ENCODE measurements at regions not wholly inside any gene's neighbourhood (a gene's known extent, or its start where the extent isn't known, plus 50 kb on each side); places are given as distances from the start of the nearest gene placed in this dataset.

- TF ChIP-seq CTCF (IDR thresholded peaks at IDR 0.05; ENCODE audit: insufficient read depth, low read length) (no peak), REST (IDR thresholded peaks at IDR 0.05; ENCODE audit: insufficient replicate concordance, low read depth) (no peak), POLR2AphosphoS5 (IDR thresholded peaks at IDR 0.05; ENCODE audit: low read depth) (no peak)
Measured at GRCh38 chr14:44814196-44814595, 147.6 kb downstream of the KLHL28 start.

Measured in HL-60 (cell line).